GM12878 (cell line): ENCODE measurements at regions not wholly inside any gene's neighbourhood (a gene's known extent, or its start where the extent isn't known, plus 50 kb on each side); places are given as distances from the start of the nearest gene placed in this dataset.

Experiments
- ATAC-seq: fragments of 200-7000 bp; cut with Tn5 transposase; 3 replicates; pipeline ENCODE4 v1.9.1; 2020; ENCODE audit warnings: mild to moderate bottlenecking, moderate library complexity
- BruUV-seq: library from RNA; stranded (reverse); fragments of 400-500 nt; replicated peaks from 2 replicates; lab custom pipeline; 2021; lab: Mats Ljungman, UMichigan
- CTCF ChIA-PET: fragments of 300-600 bp; sonication (Branson Sonifier 250); formaldehyde crosslinking; extraction: SDS; loops from one replicate; lab custom pipeline; 2021; ENCODE audit warnings: inconsistent platforms; lab: Yijun Ruan, JAX
- POLR2A ChIA-PET: fragments of 350-600 bp; formaldehyde crosslinking; extraction: SDS; loops from one replicate; lab custom pipeline; 2021; ENCODE audit warnings: inconsistent platforms; lab: Charles Lee
- RAD21 ChIA-PET: fragments of 300-600 bp; sonication (Branson Sonifier 250); formaldehyde crosslinking; loops from one replicate; lab custom pipeline; 2023; ENCODE audit warnings: antibody characterized with exemption; ENCODE audit not compliant: unreplicated experiment; lab: Charles Lee
- SMC1A ChIA-PET: fragments of 300-600 bp; sonication (Branson Sonifier 250); formaldehyde crosslinking; loops from one replicate; lab custom pipeline; 2023; ENCODE audit not compliant: unreplicated experiment, uncharacterized antibody; lab: Charles Lee
- DNase-seq: peaks from one replicate; pipeline ENCODE4 v3.0.0-alpha.2; 2011; ENCODE audit warnings: low read depth, low spot score
- FAIRE-seq: peaks from 3 replicates; lab custom pipeline; 2011; peaks lifted over from hg19 to GRCh38; lab: Jason Lieb, UNC
- H2AFZ ChIP-seq: 2 replicates; pipeline ENCODE4 v1.6.0; 2011; ENCODE audit warnings: low read depth, low read length, control low read depth; ENCODE audit not compliant: control insufficient read depth
- H3K27ac ChIP-seq: 2 replicates; pipeline ENCODE4 v1.5.1; 2011; ENCODE audit warnings: control low read depth; ENCODE audit not compliant: control insufficient read depth, insufficient read depth
- H3K27me3 ChIP-seq, 2 experiments: replicated peaks in 1 of 2; 2 replicates each; pipeline versions ENCODE4 v1.6.0 to v1.6.1; 2011; ENCODE audit warnings: low read length in 1 of 2; ENCODE audit not compliant: control insufficient read depth in 2 of 2, insufficient read depth in 2 of 2
- H3K36me3 ChIP-seq, 2 experiments: 2 replicates each; pipeline ENCODE4 v1.5.1; 2011; ENCODE audit warnings: low read length in 1 of 2; ENCODE audit not compliant: control insufficient read depth in 2 of 2, insufficient read depth in 2 of 2
- H3K4me1 ChIP-seq: 2 replicates; pipeline ENCODE4 v1.6.1; 2011; ENCODE audit warnings: mild to moderate bottlenecking, low read length, moderate library complexity, mixed read lengths; ENCODE audit not compliant: control insufficient read depth, insufficient read depth
- H3K4me2 ChIP-seq: 2 replicates; pipeline ENCODE4 v1.6.0; 2011; ENCODE audit warnings: control low read depth; ENCODE audit not compliant: control insufficient read depth, insufficient read depth
- H3K4me3 ChIP-seq: fragments of 200-600 bp; sonication (generic); 2 replicates; pipeline ENCODE4 v1.5.1; 2016
- H3K79me2 ChIP-seq: 2 replicates; pipeline ENCODE4 v1.6.0; 2011; ENCODE audit warnings: low read length; ENCODE audit not compliant: control insufficient read depth, insufficient read depth
- H3K9ac ChIP-seq: 2 replicates; pipeline ENCODE4 v1.8.0; 2011; ENCODE audit warnings: low read length, control low read depth, mixed read lengths; ENCODE audit not compliant: control insufficient read depth, insufficient read depth
- H3K9me3 ChIP-seq: replicated peaks from 3 replicates; pipeline ENCODE4 v1.5.1; 2011; ENCODE audit warnings: mild to moderate bottlenecking, low read length; ENCODE audit not compliant: control insufficient read depth, insufficient read depth
- H4K20me1 ChIP-seq: 2 replicates; pipeline ENCODE4 v1.6.0; 2011; ENCODE audit not compliant: control insufficient read depth, insufficient read depth
- CBX3 ChIP-seq: fragments of 200-600 bp; sonication (generic); IDR thresholded peaks from 2 replicates; pipeline ENCODE4 v1.6.1; 2016; ENCODE audit warnings: low read depth, borderline replicate concordance
- ESRRA ChIP-seq: IDR thresholded peaks from 2 replicates; pipeline ENCODE4 v1.6.1; 2012; ENCODE audit warnings: mild to moderate bottlenecking, low read length, improper control_type of control experiment
- FOXK2 ChIP-seq: fragments of 450-650 bp; IDR thresholded peaks from 2 replicates; pipeline ENCODE4 v1.6.1; 2017; ENCODE audit warnings: mild to moderate bottlenecking, moderate library complexity
- IRF3 ChIP-seq: fragments of 450-650 bp; IDR thresholded peaks from 2 replicates; pipeline ENCODE4 v1.6.1; 2014; ENCODE audit warnings: mild to moderate bottlenecking
- IRF5 ChIP-seq: fragments of 450-650 bp; IDR thresholded peaks from 2 replicates; pipeline ENCODE4 v1.6.1; 2017; ENCODE audit warnings: borderline replicate concordance
- KDM1A ChIP-seq: fragments of 200-600 bp; sonication (generic); IDR thresholded peaks from 2 replicates; pipeline ENCODE4 v1.6.1; 2016; ENCODE audit warnings: borderline replicate concordance
- NFXL1 ChIP-seq: fragments of 450-650 bp; IDR thresholded peaks from 2 replicates; pipeline ENCODE4 v1.6.1; 2017; ENCODE audit warnings: antibody characterized with exemption, mild to moderate bottlenecking, borderline replicate concordance
- PRDM15 ChIP-seq: fragments of 450-650 bp; formaldehyde crosslinking; IDR thresholded peaks from 2 replicates; pipeline ENCODE4 v1.4.0; 2020; ENCODE audit warnings: mild to moderate bottlenecking, moderate library complexity
- SP1 ChIP-seq: IDR thresholded peaks from one replicate; pipeline ENCODE4 v1.6.1; 2011; ENCODE audit warnings: low read depth, low read length
- SREBF1 ChIP-seq: IDR thresholded peaks from 2 replicates; pipeline ENCODE4 v1.6.1; 2012; ENCODE audit warnings: mild to moderate bottlenecking, low read length
- TCF3 ChIP-seq: IDR thresholded peaks from 2 replicates; pipeline ENCODE4 v1.6.1; 2012; ENCODE audit warnings: low read depth, mild to moderate bottlenecking, low read length, borderline replicate concordance; ENCODE audit not compliant: insufficient read depth
- USF1 ChIP-seq: IDR thresholded peaks from 2 replicates; pipeline ENCODE4 v1.6.1; 2011; ENCODE audit warnings: borderline replicate concordance, low read depth, mild to moderate bottlenecking, moderate library complexity, mixed read lengths, low read length; ENCODE audit not compliant: insufficient read depth; ENCODE audit errors: extremely low read length
- YBX1 ChIP-seq: fragments of 450-650 bp; IDR thresholded peaks from 2 replicates; pipeline ENCODE4 v1.6.1; 2016; ENCODE audit warnings: antibody characterized with exemption
- ZBTB40 ChIP-seq: fragments of 450-650 bp; IDR thresholded peaks from 2 replicates; pipeline ENCODE4 v1.6.1; 2016; ENCODE audit warnings: mild to moderate bottlenecking, moderate library complexity, borderline replicate concordance
- ZNF622 ChIP-seq: fragments of 450-650 bp; IDR thresholded peaks from 2 replicates; pipeline ENCODE4 v1.6.1; 2017; ENCODE audit warnings: mild to moderate bottlenecking, inconsistent platforms
- WGBS: methylation state at CpG from one replicate; pipeline ENCODE4 v1.1.6; 2016; ENCODE audit warnings: low lambda C conversion rate; ENCODE audit not compliant: insufficient replicate concordance, insufficient coverage; ENCODE audit errors: missing lambda C conversion rate; 5-methylcytosine and 5-hydroxymethylcytosine counted together
- in situ Hi-C: fragments of 300-500 bp; cut with MboI; formaldehyde crosslinking; loops from 9 replicates; pipeline ENCODE4 v1.14.3; 2018; ENCODE audit warnings: mixed read lengths
- intact Hi-C: fragments of 100-400 bp; cut with micrococcal nuclease; formaldehyde crosslinking; loops from one replicate; pipeline ENCODE4 v1.14.2; 2022; ENCODE audit not compliant: unreplicated experiment

GRCh38 chr4:123838474-123838873 is 441.9 kb downstream of the SPRY1 start:
- RAD21 ChIA-PET, result no interaction called here
- in situ Hi-C loops (no loop called here), intact Hi-C loops (no loop called here)
- Histone ChIP-seq H4K20me1 (no peaks in the 10 kb centered on the region), H3K4me3 (no peak overlapping the region), H3K27ac (no peak overlapping the region), H3K9me3 (no peaks in the 10 kb centered on the region), H3K4me2 (no peak overlapping the region), H3K79me2 (no peaks in the 10 kb centered on the region), H3K9ac (no peak overlapping the region), H2AFZ (no peak overlapping the region), H3K4me1 (no peaks in the 10 kb centered on the region), H3K27me3 (no peaks in the 10 kb centered on the region; a peak in 1 of 4 replicates), H3K36me3 (no peaks in the 10 kb centered on the region)
- CTCF ChIA-PET, result interaction anchor here (0.6 kb wide), 1 partner anchor 32 kb away, joined by 3 read pairs; no protein-coding TSS in a partner anchor
- BruUV-seq, result no TSS peak
- FAIRE-seq (no peak), DNase-seq (no peak), ATAC-seq (no peak)
- WGBS, result 0% methylated on average over 1 of the region's 1 CpG
- POLR2A ChIA-PET, result no interaction called here
- SMC1A ChIA-PET, result no interaction called here
- no peak for TF ChIP-seq ZNF622
- no peak for TF ChIP-seq TCF3
- no peak for TF ChIP-seq PRDM15 (CRISPR knock-in tag)
- TF ChIP-seq CBX3, result no peak
- no peak for TF ChIP-seq SP1
- TF ChIP-seq NFXL1, result no peak
- TF ChIP-seq USF1, result no peak
- no peak for TF ChIP-seq IRF5
- TF ChIP-seq SREBF1, result no peak
- TF ChIP-seq FOXK2, result no peak
- TF ChIP-seq ESRRA, result no peak
- no peak for TF ChIP-seq KDM1A
- no peak for TF ChIP-seq ZBTB40
- no peak for TF ChIP-seq YBX1
- no peak for TF ChIP-seq IRF3
